Fibroblast of skin of right quadriceps (primary cell): ENCODE measurements at regions not wholly inside any gene's neighbourhood (a gene's known extent, or its start where the extent isn't known, plus 50 kb on each side); places are given as distances from the start of the nearest gene placed in this dataset.
"Not testable (repeated sequence)": the region's sequence is repeated elsewhere in the genome, so short reads cannot be mapped to it uniquely, and the experiment has no call there.

Experiments used
- DNase-seq: peaks from one replicate; pipeline ENCODE4 v3.0.0-alpha.2; 2013

GRCh38 chrY:12360496-12360895 is 340.5 kb upstream of the USP9Y start:
- no peak for DNase-seq

GRCh38 chrY:12365311-12365910 is 335.6 kb upstream of the USP9Y start:
- no peak for DNase-seq

- not testable (repeated sequence) for DNase-seq
Observed at GRCh38 chrY:12374588-12374987, 326.4 kb upstream of the USP9Y start.

GRCh38 chrY:12391655-12392559 is 309.1 kb upstream of the USP9Y start:
- DNase-seq, result not testable (repeated sequence)

GRCh38 chrY:12393190-12393589 is 307.8 kb upstream of the USP9Y start:
- DNase-seq, result no peak

GRCh38 chrY:12395381-12396120 is 305.5 kb upstream of the USP9Y start:
- DNase-seq, result not testable (repeated sequence)

GRCh38 chrY:12403916-12404315 is 297.1 kb upstream of the USP9Y start:
- DNase-seq, result no peak

GRCh38 chrY:12408236-12408635 is 292.8 kb upstream of the USP9Y start:
- DNase-seq, result no peak

- DNase-seq, result no peak
Observed at GRCh38 chrY:12410696-12411095, 290.3 kb upstream of the USP9Y start.

- DNase-seq, result peak; percentile 0
Observed at GRCh38 chrY:12421072-12421787, 279.8 kb upstream of the USP9Y start.

GRCh38 chrY:12421788-12422124 is 279.3 kb upstream of the USP9Y start:
- no peak for DNase-seq

GRCh38 chrY:12422536-12422935 is 278.5 kb upstream of the USP9Y start:
- DNase-seq, result no peak

GRCh38 chrY:12423416-12424252 is 277.4 kb upstream of the USP9Y start:
- no peak for DNase-seq

- no peak for DNase-seq
Observed at GRCh38 chrY:12425506-12425905, 275.5 kb upstream of the USP9Y start.

GRCh38 chrY:12427361-12427760 is 273.7 kb upstream of the USP9Y start:
- no peak for DNase-seq

GRCh38 chrY:12431546-12431945 is 269.5 kb upstream of the USP9Y start:
- DNase-seq, result no peak

GRCh38 chrY:12438823-12439222 is 262.2 kb upstream of the USP9Y start:
- peak; percentile 0 for DNase-seq

GRCh38 chrY:12444200-12444599 is 256.8 kb upstream of the USP9Y start:
- no peak for DNase-seq

- peak; percentile 59 for DNase-seq
Observed at GRCh38 chrY:12446486-12447265, 254.4 kb upstream of the USP9Y start.

- DNase-seq, result peak; percentile 3
Observed at GRCh38 chrY:12448561-12448960, 252.5 kb upstream of the USP9Y start.

- not testable (repeated sequence) for DNase-seq
Observed at GRCh38 chrY:12453318-12453717, 247.7 kb upstream of the USP9Y start.
